ENCODE measurements at regions not wholly inside any gene's neighbourhood (a gene's known extent, or its start where the extent isn't known, plus 50 kb on each side); places are given as distances from the start of the nearest gene placed in this dataset.
"Not testable (repeated sequence)": the region's sequence is repeated elsewhere in the genome, so short reads cannot be mapped to it uniquely, and the experiment has no call there.

DNA sequence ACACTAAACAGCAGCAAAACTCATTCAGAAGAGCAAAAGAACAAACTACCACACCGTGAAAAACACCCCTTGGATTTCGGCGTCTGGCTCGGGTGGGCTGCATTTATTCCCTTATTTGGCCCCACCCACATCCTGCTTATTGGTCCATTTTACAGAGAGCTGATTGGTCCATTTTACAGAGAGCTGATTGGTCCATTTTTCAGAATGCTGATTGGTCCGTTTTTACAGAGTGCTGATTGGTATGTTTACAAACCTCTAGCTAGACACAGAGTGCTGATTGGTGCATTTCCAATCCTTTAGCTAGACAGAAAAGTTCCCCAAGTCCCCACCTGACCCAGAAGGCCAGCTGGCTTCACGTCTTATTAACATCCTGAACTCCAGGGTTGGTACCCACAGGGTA, 286.6 kb upstream of the ASIC2 start:
- H3K4ac ChIP-seq (ENCODE audit: low read depth, low read length); H2BK15ac ChIP-seq (ENCODE audit: low read depth, low read length); H4K91ac ChIP-seq (ENCODE audit: insufficient read depth, low read depth, low read length); H2BK120ac ChIP-seq (ENCODE audit: low read depth, low read length); DNase-seq; ATAC-seq (ENCODE audit: low read depth); H2AK5ac ChIP-seq (ENCODE audit: low read depth, low read length); in situ Hi-C loops (cut with MboI; ENCODE audit: low sequenced_read_pairs); dilution Hi-C loops (cut with HindIII; ENCODE audit: low sequenced_read_pairs, unreplicated experiment); H3K18ac ChIP-seq (ENCODE audit: low read depth, low read length); intact Hi-C loops (cut with micrococcal nuclease); H4K5ac ChIP-seq (ENCODE audit: low read depth, low read length); H3K4me2 ChIP-seq (ENCODE audit: low read depth, low read length); H3K14ac ChIP-seq (replicated peaks; ENCODE audit: low read depth, low read length); POLR2A ChIA-PET (ENCODE audit: unreplicated experiment); H3K4me1 ChIP-seq (ENCODE audit: control insufficient read depth, insufficient read depth, low read length); H3K56ac ChIP-seq (ENCODE audit: extremely low read depth, insufficient read depth, low read length); H3K23ac ChIP-seq (ENCODE audit: low read depth, low read length); H3K36me3 ChIP-seq (ENCODE audit: control insufficient read depth, insufficient read depth, low read length); H3K27ac ChIP-seq (ENCODE audit: insufficient read depth, low read length); H2AK9ac ChIP-seq (replicated peaks; ENCODE audit: low read depth, low read length, poor library complexity); H2BK5ac ChIP-seq (ENCODE audit: low read depth, low read length, poor library complexity, severe bottlenecking); H3K27me3 ChIP-seq (ENCODE audit: control insufficient read depth, insufficient read depth, low read length); BruUV-seq (replicated peaks); H3K9ac ChIP-seq (ENCODE audit: low read depth, low read length); CTCF ChIA-PET; H2AFZ ChIP-seq (replicated peaks; ENCODE audit: low read length, poor library complexity); H3K4me3 ChIP-seq (ENCODE audit: insufficient read depth, low read depth, low read length); H2BK20ac ChIP-seq (ENCODE audit: low read depth, low read length); H3K9me3 ChIP-seq (ENCODE audit: control insufficient read depth, insufficient read depth, low read length); H3K9me1 ChIP-seq (ENCODE audit: insufficient read depth, low read length); H3K79me1 ChIP-seq (ENCODE audit: low read depth in 1 of 2, low read length in 2 of 2); H4K8ac ChIP-seq (ENCODE audit: low read depth in 2 of 2, low read length in 2 of 2); H4K20me1 ChIP-seq (ENCODE audit: insufficient read depth, low read length): not testable (repeated sequence)
- no CpG with 5 or more reads among the region's 6 CpGs for WGBS, 2 experiments (ENCODE audit: extremely low coverage in 2 of 2, insufficient read length in 1 of 2)

Data from IMR-90 (cell line).